Psoas muscle (tissue), 7 donors: ENCODE measurements at regions not wholly inside any gene's neighbourhood (a gene's known extent, or its start where the extent isn't known, plus 50 kb on each side); places are given as distances from the start of the nearest gene placed in this dataset.

Experiments
- ATAC-seq, 4 donors: fragments of 200-7000 bp; cut with Tn5 transposase; one replicate each; pipeline ENCODE4 v1.9.1; 2020; ENCODE audit warnings: moderate library complexity in 3 of 4, mild to moderate bottlenecking in 2 of 4
- DNase-seq, 2 donors: peaks; one replicate each; pipeline ENCODE4 v3.0.0-alpha.2; 2020
- H3K27ac ChIP-seq: fragments of 200-600 bp; one replicate; pipeline ENCODE4 v1.8.0; 2022
- H3K27me3 ChIP-seq, 3 donors: fragments of 200-600 bp in 1 of 3; one replicate each; pipeline versions ENCODE4 v1.6.1 to v1.8.0; 2013 to 2022; ENCODE audit warnings: low read length in 2 of 3, mild to moderate bottlenecking in 2 of 3, moderate library complexity in 1 of 3; ENCODE audit not compliant: insufficient read depth in 3 of 3
- H3K36me3 ChIP-seq, 2 donors: fragments of 200-600 bp in 1 of 2; one replicate each; pipeline versions ENCODE4 v1.6.1 to v1.8.0; 2013 to 2022; ENCODE audit warnings: low read depth in 1 of 2, mild to moderate bottlenecking in 1 of 2, moderate library complexity in 1 of 2; ENCODE audit not compliant: insufficient read depth in 1 of 2
- H3K4me1 ChIP-seq: fragments of 200-600 bp; one replicate; pipeline ENCODE4 v1.8.0; 2022
- H3K4me3 ChIP-seq: fragments of 200-600 bp; one replicate; pipeline ENCODE4 v1.8.0; 2022; ENCODE audit warnings: mild to moderate bottlenecking
- H3K9me3 ChIP-seq: fragments of 200-600 bp; one replicate; pipeline ENCODE4 v1.8.0; 2022
- CTCF ChIP-seq: fragments of 200-600 bp; IDR thresholded peaks from one replicate; pipeline ENCODE4 v1.8.0; 2022; ENCODE audit warnings: antibody characterized with exemption
- WGBS, 3 donors: extraction: QIAGEN DNeasy Blood & Tissue Kit; methylation state at CpG; one replicate each; pipeline versions ENCODE4 v1.1.6 to v1.1.7; 2013; 5-methylcytosine and 5-hydroxymethylcytosine counted together
- intact Hi-C, 2 donors: fragments of 100-400 bp; cut with DNase I; formaldehyde crosslinking; loops; one replicate each; pipeline versions ENCODE4 v1.11.0 to v1.14.2; 2022
- donor health status: healthy with polysubstance abuse.
- donor health status: DM: no; HTN: no; CAD: no; lungs with moderate emphysema.
- donor health status: Bipolar disorder and iron deficiency.
- donor health status: healthy.
- donor health status: DM: yes; HTN: yes; CAD: no.
- donor health status: DM: no; HTN: no; CAD: no.
- donor health status: DM: yes; HTN: yes; CAD: no.

- WGBS, 3 donors, result 47 to 60% (median 56%) methylated on average over 6 of the region's 6 CpGs
- no peaks in the 10 kb centered on the region for H3K9me3 ChIP-seq
- no peaks in the 10 kb centered on the region for H3K36me3 ChIP-seq
- intact Hi-C loops, result no loop called here
- H3K27ac ChIP-seq, result no peak overlapping the region
- no peaks in the 10 kb centered on the region for H3K4me1 ChIP-seq
- no peak for ATAC-seq
- H3K27me3 ChIP-seq, result no peaks in the 10 kb centered on the region
- no peak for DNase-seq
- no peak overlapping the region for H3K4me3 ChIP-seq
- no peak for TF ChIP-seq CTCF
These were observed 687.4 kb upstream of the ID2 start for GRCh38 chr2:7994397-7994951.

GRCh38 chr2:7997279-7997678 is 684.6 kb upstream of the ID2 start:
- no peaks in the 10 kb centered on the region for H3K36me3 ChIP-seq
- no peak for TF ChIP-seq CTCF
- DNase-seq (no peak), ATAC-seq (no peak)
- H3K4me1 ChIP-seq, result no peaks in the 10 kb centered on the region
- H3K27me3 ChIP-seq, result no peaks in the 10 kb centered on the region
- H3K27ac ChIP-seq, result no peak overlapping the region
- intact Hi-C loops, result no loop called here
- 92 to 97% (median 93%) methylated on average over 2 of the region's 2 CpGs for WGBS, 3 donors
- H3K9me3 ChIP-seq, result no peaks in the 10 kb centered on the region
- no peak overlapping the region for H3K4me3 ChIP-seq

- Histone ChIP-seq H3K36me3 (no peaks in the 10 kb centered on the region), H3K27me3 (no peaks in the 10 kb centered on the region), H3K4me3 (no peak overlapping the region), H3K9me3 (no peaks in the 10 kb centered on the region), H3K4me1 (peaks cover 13% of the 10 kb centered on the region), H3K27ac (no peak overlapping the region)
- DNase-seq (no peak), ATAC-seq (peak in 1 of 4 donors; percentile 32)
- intact Hi-C loops, result loop anchor here in 1 of 2 donors (5.0 kb wide), 1 partner anchor 682 kb away; the partner anchor contains the start of gene ID2
- no peak for TF ChIP-seq CTCF
- WGBS, 3 donors, result 68 to 77% (median 68%) methylated on average over 11 of the region's 11 CpGs
These were observed 682.0 kb upstream of the ID2 start for GRCh38 chr2:7999683-8000476.

GRCh38 chr2:8000870-8001269 is 681.0 kb upstream of the ID2 start:
- no peak for ATAC-seq
- 94 to 100% (median 96%) methylated on average over 1 of the region's 1 CpG for WGBS, 3 donors
- DNase-seq, result no peak
- H3K4me1 ChIP-seq, result peaks cover 13% of the 10 kb centered on the region
- H3K27ac ChIP-seq, result no peak overlapping the region
- no peak for TF ChIP-seq CTCF
- no peaks in the 10 kb centered on the region for H3K27me3 ChIP-seq
- H3K36me3 ChIP-seq, result no peaks in the 10 kb centered on the region
- no peak overlapping the region for H3K4me3 ChIP-seq
- no peaks in the 10 kb centered on the region for H3K9me3 ChIP-seq
- intact Hi-C loops, result loop anchor here in 1 of 2 donors (5.0 kb wide), 1 partner anchor 681 kb away; the partner anchor contains the start of gene ID2
